Gastrocnemius medialis (tissue), 4 donors: ENCODE measurements at regions not wholly inside any gene's neighbourhood (a gene's known extent, or its start where the extent isn't known, plus 50 kb on each side); places are given as distances from the start of the nearest gene placed in this dataset.

Source experiments
- POLR2A ChIP-seq, 2 donors: fragments of 450-650 bp; IDR thresholded peaks; one replicate each; pipeline ENCODE4 v1.6.1; 2017; ENCODE audit warnings: antibody characterized with exemption in 2 of 2, mild to moderate bottlenecking in 2 of 2, moderate library complexity in 2 of 2
- TF ChIP-seq, protein P1 (sequence below), 5 experiments: fragments of 450-650 bp in 3 of 5; fragments of 200-600 bp in 2 of 5; sonication (generic) in 2 of 5; IDR thresholded peaks in 4 of 5; conservative IDR thresholded peaks in 1 of 5; 1 replicate in 4 of 5; 2 replicates in 1 of 5; pipeline ENCODE4 v1.5.1; 2016 to 2019; ENCODE audit warnings: antibody characterized with exemption in 5 of 5, mild to moderate bottlenecking in 3 of 5, moderate library complexity in 3 of 5

GRCh38 chr4:129916991-129917390 is 821.0 kb downstream of the C4orf33 start:
- TF ChIP-seq, protein P1, sequence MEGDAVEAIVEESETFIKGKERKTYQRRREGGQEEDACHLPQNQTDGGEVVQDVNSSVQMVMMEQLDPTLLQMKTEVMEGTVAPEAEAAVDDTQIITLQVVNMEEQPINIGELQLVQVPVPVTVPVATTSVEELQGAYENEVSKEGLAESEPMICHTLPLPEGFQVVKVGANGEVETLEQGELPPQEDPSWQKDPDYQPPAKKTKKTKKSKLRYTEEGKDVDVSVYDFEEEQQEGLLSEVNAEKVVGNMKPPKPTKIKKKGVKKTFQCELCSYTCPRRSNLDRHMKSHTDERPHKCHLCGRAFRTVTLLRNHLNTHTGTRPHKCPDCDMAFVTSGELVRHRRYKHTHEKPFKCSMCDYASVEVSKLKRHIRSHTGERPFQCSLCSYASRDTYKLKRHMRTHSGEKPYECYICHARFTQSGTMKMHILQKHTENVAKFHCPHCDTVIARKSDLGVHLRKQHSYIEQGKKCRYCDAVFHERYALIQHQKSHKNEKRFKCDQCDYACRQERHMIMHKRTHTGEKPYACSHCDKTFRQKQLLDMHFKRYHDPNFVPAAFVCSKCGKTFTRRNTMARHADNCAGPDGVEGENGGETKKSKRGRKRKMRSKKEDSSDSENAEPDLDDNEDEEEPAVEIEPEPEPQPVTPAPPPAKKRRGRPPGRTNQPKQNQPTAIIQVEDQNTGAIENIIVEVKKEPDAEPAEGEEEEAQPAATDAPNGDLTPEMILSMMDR (IDR thresholded peaks at IDR 0.05 in 4 of 5, conservative IDR thresholded peaks at IDR 0.05 in 1 of 5): no peak
- no peak for TF ChIP-seq POLR2A (IDR thresholded peaks at IDR 0.05)
